ENCODE measurements at regions not wholly inside any gene's neighbourhood (a gene's known extent, or its start where the extent isn't known, plus 50 kb on each side); places are given as distances from the start of the nearest gene placed in this dataset.
"Not testable (repeated sequence)": the region's sequence is repeated elsewhere in the genome, so short reads cannot be mapped to it uniquely, and the experiment has no call there.

GRCh38 chr10:61197057-61197456, 253.1 kb upstream of the RHOBTB1 start:
- no peak for DNase-seq
- H3K36me3 ChIP-seq (ENCODE audit: insufficient read depth, low read length), result no peaks in the 10 kb centered on the region
- H3K4me3 Mint-ChIP-seq, result no peak overlapping the region
- H3K27ac ChIP-seq (ENCODE audit: low read depth in 1 of 2, low read length in 2 of 2), result no peak overlapping the region
- no peaks in the 10 kb centered on the region for H3K27me3 ChIP-seq (ENCODE audit: control insufficient read depth in 1 of 2, insufficient read depth in 2 of 2, low read length in 2 of 2)
- H3K27ac Mint-ChIP-seq, result no peak overlapping the region
- H3K36me3 Mint-ChIP-seq (ENCODE audit: low read depth), result no peaks in the 10 kb centered on the region
- H3K4me3 ChIP-seq (ENCODE audit: low read length), result no peak overlapping the region
- H3K4me1 Mint-ChIP-seq (ENCODE audit: low read depth), result no peaks in the 10 kb centered on the region
- H3K27me3 Mint-ChIP-seq, result no peaks in the 10 kb centered on the region
- POLR2A ChIA-PET, result no interaction called here
- CTCF ChIA-PET, result no interaction called here
- intact Hi-C loops (cut with DNase I, micrococcal nuclease), result no loop called here
- no peaks in the 10 kb centered on the region for H3K9me3 Mint-ChIP-seq
- peaks cover 0 to 6% of the 10 kb centered on the region in 2 experiments for H3K9me3 ChIP-seq (ENCODE audit: control insufficient read depth in 1 of 2, insufficient read depth in 1 of 2, low read length in 2 of 2)
- TF ChIP-seq CTCF (IDR thresholded peaks at IDR 0.05), result no peak
- ATAC-seq (ENCODE audit: poor library complexity), result no peak
- no peaks in the 10 kb centered on the region for H3K4me1 ChIP-seq (ENCODE audit: insufficient read depth, low read length)

- H3K9me3 ChIP-seq (ENCODE audit: control insufficient read depth in 1 of 2, insufficient read depth in 1 of 2, low read length in 2 of 2), result peaks cover 0 to 7% of the 10 kb centered on the region in 2 experiments
- no peaks in the 10 kb centered on the region for H3K36me3 ChIP-seq (ENCODE audit: insufficient read depth, low read length)
- ChIA-PET POLR2A (no interaction called here), CTCF (no interaction called here)
- Mint-ChIP-seq H3K36me3 (ENCODE audit: low read depth) (no peaks in the 10 kb centered on the region), H3K9me3 (no peaks in the 10 kb centered on the region), H3K4me3 (no peak overlapping the region), H3K27ac (no peak overlapping the region), H3K27me3 (no peaks in the 10 kb centered on the region), H3K4me1 (ENCODE audit: low read depth) (no peaks in the 10 kb centered on the region)
- H3K4me1 ChIP-seq (ENCODE audit: insufficient read depth, low read length), result no peaks in the 10 kb centered on the region
- peaks cover 2 to 4% of the 10 kb centered on the region in 2 experiments for H3K27me3 ChIP-seq (ENCODE audit: control insufficient read depth in 1 of 2, insufficient read depth in 2 of 2, low read length in 2 of 2)
- no peak overlapping the region for H3K4me3 ChIP-seq (ENCODE audit: low read length)
- intact Hi-C loops (cut with DNase I, micrococcal nuclease), result no loop called here
- H3K27ac ChIP-seq (ENCODE audit: low read depth in 1 of 2, low read length in 2 of 2), result no peak overlapping the region
- no peak for TF ChIP-seq CTCF (IDR thresholded peaks at IDR 0.05)
- no peak for ATAC-seq (ENCODE audit: poor library complexity)
- no peak for DNase-seq
Observed at GRCh38 chr10:61195211-61195610, 251.2 kb upstream of the RHOBTB1 start.

- H3K4me3 Mint-ChIP-seq; H3K27me3 ChIP-seq (ENCODE audit: control insufficient read depth in 1 of 2, insufficient read depth in 2 of 2, low read length in 2 of 2); H3K4me1 ChIP-seq (ENCODE audit: insufficient read depth, low read length); H3K27ac ChIP-seq (ENCODE audit: low read depth in 1 of 2, low read length in 2 of 2); ATAC-seq (ENCODE audit: poor library complexity); H3K4me1 Mint-ChIP-seq (ENCODE audit: low read depth); H3K27me3 Mint-ChIP-seq; H3K9me3 ChIP-seq (ENCODE audit: control insufficient read depth in 1 of 2, insufficient read depth in 1 of 2, low read length in 2 of 2); H3K36me3 ChIP-seq (ENCODE audit: insufficient read depth, low read length); H3K4me3 ChIP-seq (ENCODE audit: low read length); POLR2A ChIA-PET; DNase-seq; H3K36me3 Mint-ChIP-seq (ENCODE audit: low read depth); CTCF ChIA-PET; H3K27ac Mint-ChIP-seq; H3K9me3 Mint-ChIP-seq; intact Hi-C loops (cut with DNase I, micrococcal nuclease): not testable (repeated sequence)
Observed at GRCh38 chr10:61192589-61192988, 248.6 kb upstream of the RHOBTB1 start.

GRCh38 chr10:61192042-61192441, 248.1 kb upstream of the RHOBTB1 start:
- intact Hi-C loops (cut with DNase I, micrococcal nuclease), result no loop called here

More at GRCh38 chr10:61192042-61192441, 248.1 kb upstream of the RHOBTB1 start:
- no peak overlapping the region for H3K27ac ChIP-seq (ENCODE audit: low read depth in 1 of 2, low read length in 2 of 2)
- DNase-seq, result no peak
- no peak overlapping the region for H3K27ac Mint-ChIP-seq
- no peak overlapping the region for H3K4me3 ChIP-seq (ENCODE audit: low read length)
- POLR2A ChIA-PET, result no interaction called here
- no peak overlapping the region for H3K4me3 Mint-ChIP-seq
- H3K36me3 Mint-ChIP-seq (ENCODE audit: low read depth), result no peaks in the 10 kb centered on the region
- H3K27me3 Mint-ChIP-seq, result no peaks in the 10 kb centered on the region
- ATAC-seq (ENCODE audit: poor library complexity), result no peak
- no peaks in the 10 kb centered on the region for H3K4me1 ChIP-seq (ENCODE audit: insufficient read depth, low read length)
- H3K27me3 ChIP-seq (ENCODE audit: control insufficient read depth in 1 of 2, insufficient read depth in 2 of 2, low read length in 2 of 2), result peaks cover 2 to 4% of the 10 kb centered on the region in 2 experiments
- CTCF ChIA-PET, result no interaction called here
- H3K9me3 Mint-ChIP-seq, result no peaks in the 10 kb centered on the region
- no peak for TF ChIP-seq CTCF (IDR thresholded peaks at IDR 0.05)
- peaks cover 0 to 7% of the 10 kb centered on the region in 2 experiments for H3K9me3 ChIP-seq (ENCODE audit: control insufficient read depth in 1 of 2, insufficient read depth in 1 of 2, low read length in 2 of 2)
- H3K4me1 Mint-ChIP-seq (ENCODE audit: low read depth), result no peaks in the 10 kb centered on the region
- no peaks in the 10 kb centered on the region for H3K36me3 ChIP-seq (ENCODE audit: insufficient read depth, low read length)

All from CD4-positive, alpha-beta T cell (primary cell).